ENCODE measurements at regions not wholly inside any gene's neighbourhood (a gene's known extent, or its start where the extent isn't known, plus 50 kb on each side); places are given as distances from the start of the nearest gene placed in this dataset.
"Not testable (repeated sequence)": the region's sequence is repeated elsewhere in the genome, so short reads cannot be mapped to it uniquely, and the experiment has no call there.

GRCh38 chr1:157337785-157338184 lies 199.6 kb upstream of the ETV3 start:
- TF ChIP-seq, protein P1, sequence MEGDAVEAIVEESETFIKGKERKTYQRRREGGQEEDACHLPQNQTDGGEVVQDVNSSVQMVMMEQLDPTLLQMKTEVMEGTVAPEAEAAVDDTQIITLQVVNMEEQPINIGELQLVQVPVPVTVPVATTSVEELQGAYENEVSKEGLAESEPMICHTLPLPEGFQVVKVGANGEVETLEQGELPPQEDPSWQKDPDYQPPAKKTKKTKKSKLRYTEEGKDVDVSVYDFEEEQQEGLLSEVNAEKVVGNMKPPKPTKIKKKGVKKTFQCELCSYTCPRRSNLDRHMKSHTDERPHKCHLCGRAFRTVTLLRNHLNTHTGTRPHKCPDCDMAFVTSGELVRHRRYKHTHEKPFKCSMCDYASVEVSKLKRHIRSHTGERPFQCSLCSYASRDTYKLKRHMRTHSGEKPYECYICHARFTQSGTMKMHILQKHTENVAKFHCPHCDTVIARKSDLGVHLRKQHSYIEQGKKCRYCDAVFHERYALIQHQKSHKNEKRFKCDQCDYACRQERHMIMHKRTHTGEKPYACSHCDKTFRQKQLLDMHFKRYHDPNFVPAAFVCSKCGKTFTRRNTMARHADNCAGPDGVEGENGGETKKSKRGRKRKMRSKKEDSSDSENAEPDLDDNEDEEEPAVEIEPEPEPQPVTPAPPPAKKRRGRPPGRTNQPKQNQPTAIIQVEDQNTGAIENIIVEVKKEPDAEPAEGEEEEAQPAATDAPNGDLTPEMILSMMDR (conservative IDR thresholded peaks at IDR 0.05; ENCODE audit: low read length), result not testable (repeated sequence)
- TF ChIP-seq EZH2phosphoT487 (IDR thresholded peaks at IDR 0.05; ENCODE audit: borderline replicate concordance), result not testable (repeated sequence)

Data from Loucy (cell line).